GM18951 (cell line): ENCODE measurements at regions not wholly inside any gene's neighbourhood (a gene's known extent, or its start where the extent isn't known, plus 50 kb on each side); places are given as distances from the start of the nearest gene placed in this dataset.

Experiments
- POLR2A ChIP-seq: IDR thresholded peaks from 4 replicates; pipeline ENCODE4 v1.6.1; 2011; ENCODE audit warnings: mild to moderate bottlenecking; ENCODE audit not compliant: insufficient read length, insufficient read depth; ENCODE audit errors: extremely low read depth
- in situ Hi-C: fragments of 300-500 bp; cut with MboI; formaldehyde crosslinking; loops from one replicate; pipeline ENCODE4 v1.12.0; 2022; ENCODE audit warnings: low sequenced_read_pairs, mixed read lengths, inconsistent platforms; ENCODE audit not compliant: unreplicated experiment

DNA sequence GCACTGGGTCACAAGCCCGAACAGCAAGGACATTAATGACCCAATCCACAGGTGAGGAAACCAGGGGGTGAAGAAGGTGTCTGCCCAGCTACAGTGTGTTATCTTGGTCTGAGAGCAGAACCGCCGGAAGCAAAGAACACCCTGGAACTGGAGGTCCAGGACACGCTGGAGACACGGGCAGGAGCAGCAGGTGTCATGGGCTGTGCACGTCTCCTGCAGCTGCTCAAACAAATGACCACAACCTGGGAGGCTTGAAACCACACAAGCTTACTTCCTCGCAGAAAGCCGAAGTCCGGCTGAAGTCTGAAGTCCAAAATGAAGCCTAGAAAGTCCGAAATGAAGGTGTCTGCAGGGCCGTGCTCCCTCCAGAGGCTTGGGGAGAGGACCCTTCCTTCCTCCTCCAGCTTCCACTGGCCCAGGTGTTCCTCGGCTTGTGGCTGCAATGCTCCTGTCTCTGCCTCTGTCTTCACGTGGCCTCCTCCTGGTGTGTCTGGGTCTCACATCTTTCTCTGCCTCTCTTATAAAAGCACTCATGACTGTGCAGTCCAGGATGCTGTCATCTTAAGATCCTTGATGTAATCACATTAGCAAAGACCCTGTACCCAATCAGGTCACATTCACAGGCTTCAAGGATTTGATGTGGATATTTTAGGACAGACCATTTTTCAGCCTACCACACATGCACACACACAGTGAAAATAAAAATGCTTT lies 351.2 kb downstream of the C16orf95 start:
- TF ChIP-seq POLR2A, result no peak
- in situ Hi-C loops, result no loop called here

- in situ Hi-C loops, result no loop called here
Measured at GRCh38 chr16:86966777-86967176, 350.4 kb downstream of the C16orf95 start.

GRCh38 chr16:86968866-86969265 lies 348.3 kb downstream of the C16orf95 start:
- in situ Hi-C loops, result no loop called here

More at GRCh38 chr16:86966777-86967176, 350.4 kb downstream of the C16orf95 start:
- TF ChIP-seq POLR2A, result no peak

GRCh38 chr16:86969716-86970115 lies 347.5 kb downstream of the C16orf95 start:
- TF ChIP-seq POLR2A, result no peak
- in situ Hi-C loops, result no loop called here

More at GRCh38 chr16:86968866-86969265, 348.3 kb downstream of the C16orf95 start:
- no peak for TF ChIP-seq POLR2A

- in situ Hi-C loops, result no loop called here
- TF ChIP-seq POLR2A, result no peak
Measured at GRCh38 chr16:86970279-86970678, 346.9 kb downstream of the C16orf95 start.

DNA sequence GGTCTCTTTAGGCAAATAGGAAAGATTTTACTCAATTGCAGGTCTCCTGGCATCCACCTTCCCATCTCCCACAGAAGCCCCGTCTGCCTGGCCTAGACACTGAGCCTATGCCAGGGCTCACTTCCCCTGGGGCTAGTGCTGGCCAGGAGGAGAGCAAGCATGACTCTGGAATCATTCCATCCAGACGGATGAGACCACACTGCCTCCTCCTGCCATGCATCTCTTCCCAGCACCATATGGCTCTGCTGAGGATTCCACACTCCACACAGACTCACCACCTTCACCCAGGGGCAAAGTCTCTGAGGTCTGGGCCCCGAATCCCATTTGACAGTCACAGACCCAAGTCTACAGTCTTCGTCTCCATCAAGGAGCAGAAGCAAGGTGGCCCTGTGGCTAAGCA lies 346.5 kb downstream of the C16orf95 start:
- TF ChIP-seq POLR2A, result no peak
- in situ Hi-C loops, result no loop called here

DNA sequence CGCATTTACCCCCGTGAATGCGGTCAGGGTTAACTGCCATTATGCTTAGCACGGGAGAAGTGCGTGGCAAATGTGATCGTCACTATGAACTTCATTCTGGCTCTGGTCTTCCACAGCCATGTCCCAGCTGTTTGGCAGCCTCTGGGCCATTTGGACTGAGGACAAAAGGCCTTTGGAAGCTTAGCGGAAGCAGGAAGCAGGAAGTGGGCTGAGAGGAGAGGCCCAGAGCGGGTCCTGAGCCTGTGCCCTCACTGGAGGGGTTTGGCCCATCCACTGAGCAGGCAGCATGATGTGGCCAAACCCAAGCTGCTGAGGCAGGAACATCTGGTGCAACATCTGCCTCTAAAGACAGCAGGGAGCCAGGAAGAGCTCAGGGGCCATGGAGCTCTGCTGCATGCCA lies 345.9 kb downstream of the C16orf95 start:
- TF ChIP-seq POLR2A, result no peak
- in situ Hi-C loops, result no loop called here

- TF ChIP-seq POLR2A, result no peak
- in situ Hi-C loops, result no loop called here
Measured at GRCh38 chr16:86974120-86974519, 343.1 kb downstream of the C16orf95 start.

- in situ Hi-C loops, result no loop called here
- no peak for TF ChIP-seq POLR2A
Measured at GRCh38 chr16:86975445-86975844, 341.7 kb downstream of the C16orf95 start.

- TF ChIP-seq POLR2A, result no peak
- in situ Hi-C loops, result no loop called here
Measured at GRCh38 chr16:86977076-86977676, 340.0 kb downstream of the C16orf95 start.

- TF ChIP-seq POLR2A, result no peak
- in situ Hi-C loops, result no loop called here
Measured at GRCh38 chr16:86978445-86979030, 338.7 kb downstream of the C16orf95 start.

- in situ Hi-C loops, result no loop called here
- no peak for TF ChIP-seq POLR2A
Measured at GRCh38 chr16:86979061-86979460, 338.1 kb downstream of the C16orf95 start.

DNA sequence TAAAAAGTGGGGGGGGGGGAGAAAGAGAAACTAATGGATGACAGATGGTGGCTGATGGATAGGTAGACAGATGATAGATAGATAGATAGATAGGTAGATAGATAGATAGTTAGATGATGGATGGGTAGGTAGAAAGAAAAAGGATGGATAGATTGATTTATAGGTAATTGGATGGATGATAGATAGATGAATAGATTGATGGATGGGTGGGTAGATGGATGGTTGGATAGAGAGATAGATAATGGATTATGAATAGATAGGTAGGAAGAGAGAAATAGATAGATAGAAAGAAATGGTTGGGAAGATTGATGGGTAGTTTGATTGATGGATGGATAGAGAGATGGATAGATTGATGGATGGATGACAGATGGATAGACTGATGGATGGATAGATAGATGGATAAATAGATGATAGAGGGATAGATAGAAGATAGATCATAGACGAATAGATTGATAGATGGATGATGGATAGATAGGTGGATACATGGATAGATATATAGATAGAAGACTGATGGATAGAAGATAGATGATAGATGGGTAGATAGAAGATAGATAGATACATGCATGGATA lies 337.1 kb downstream of the C16orf95 start:
- in situ Hi-C loops, result no loop called here
- TF ChIP-seq POLR2A, result no peak
